NB4 (cell line): ENCODE measurements at regions not wholly inside any gene's neighbourhood (a gene's known extent, or its start where the extent isn't known, plus 50 kb on each side); places are given as distances from the start of the nearest gene placed in this dataset.

Experiments
- MAX ChIP-seq: IDR thresholded peaks from 2 replicates; pipeline ENCODE4 v1.6.1; 2011; ENCODE audit warnings: low read depth, low read length
- MYC ChIP-seq: IDR thresholded peaks from 2 replicates; pipeline ENCODE4 v1.6.1; 2011; ENCODE audit warnings: low read depth, low read length
- POLR2A ChIP-seq: IDR thresholded peaks from 2 replicates; pipeline ENCODE4 v1.6.1; 2011; ENCODE audit warnings: mild to moderate bottlenecking; ENCODE audit not compliant: insufficient read length; ENCODE audit errors: extremely low read depth
- TF ChIP-seq, protein P1 (sequence below): IDR thresholded peaks from one replicate; pipeline ENCODE4 v1.5.1; 2012; ENCODE audit warnings: low read depth, low read length

- TF ChIP-seq POLR2A: no peak
- TF ChIP-seq, protein P1, sequence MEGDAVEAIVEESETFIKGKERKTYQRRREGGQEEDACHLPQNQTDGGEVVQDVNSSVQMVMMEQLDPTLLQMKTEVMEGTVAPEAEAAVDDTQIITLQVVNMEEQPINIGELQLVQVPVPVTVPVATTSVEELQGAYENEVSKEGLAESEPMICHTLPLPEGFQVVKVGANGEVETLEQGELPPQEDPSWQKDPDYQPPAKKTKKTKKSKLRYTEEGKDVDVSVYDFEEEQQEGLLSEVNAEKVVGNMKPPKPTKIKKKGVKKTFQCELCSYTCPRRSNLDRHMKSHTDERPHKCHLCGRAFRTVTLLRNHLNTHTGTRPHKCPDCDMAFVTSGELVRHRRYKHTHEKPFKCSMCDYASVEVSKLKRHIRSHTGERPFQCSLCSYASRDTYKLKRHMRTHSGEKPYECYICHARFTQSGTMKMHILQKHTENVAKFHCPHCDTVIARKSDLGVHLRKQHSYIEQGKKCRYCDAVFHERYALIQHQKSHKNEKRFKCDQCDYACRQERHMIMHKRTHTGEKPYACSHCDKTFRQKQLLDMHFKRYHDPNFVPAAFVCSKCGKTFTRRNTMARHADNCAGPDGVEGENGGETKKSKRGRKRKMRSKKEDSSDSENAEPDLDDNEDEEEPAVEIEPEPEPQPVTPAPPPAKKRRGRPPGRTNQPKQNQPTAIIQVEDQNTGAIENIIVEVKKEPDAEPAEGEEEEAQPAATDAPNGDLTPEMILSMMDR: no peak
- no peak for TF ChIP-seq MAX
- no peak for TF ChIP-seq MYC
Measured at GRCh38 chr1:221522529-221522940, 219.4 kb downstream of the DUSP10 start.
